Stromal cell of bone marrow (primary cell): ENCODE measurements at regions not wholly inside any gene's neighbourhood (a gene's known extent, or its start where the extent isn't known, plus 50 kb on each side); places are given as distances from the start of the nearest gene placed in this dataset.

ENCODE experiments used
- DNase-seq: peaks from one replicate; pipeline ENCODE4 v3.0.0-alpha.2; 2012; ENCODE audit warnings: low read depth

DNA sequence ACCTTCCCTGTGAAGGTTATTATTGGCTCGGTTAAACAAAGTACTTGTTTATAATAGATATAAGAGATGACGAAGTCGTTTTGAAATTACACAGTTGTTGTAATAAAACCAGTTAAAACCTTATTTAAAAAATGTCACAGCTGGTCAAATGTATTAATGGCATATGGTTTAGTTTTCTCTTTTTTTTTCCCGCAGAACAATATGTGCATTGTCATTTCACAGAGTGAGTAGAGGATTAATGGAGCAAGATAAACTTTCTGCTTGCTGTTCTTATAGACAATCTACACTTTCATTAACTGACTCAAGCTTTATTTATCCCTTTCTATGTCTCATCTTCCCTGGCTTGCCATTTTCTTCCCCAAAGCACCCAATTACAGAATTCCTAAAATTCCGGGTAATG, 404.3 kb upstream of the NPVF start:
- no peak for DNase-seq

DNA sequence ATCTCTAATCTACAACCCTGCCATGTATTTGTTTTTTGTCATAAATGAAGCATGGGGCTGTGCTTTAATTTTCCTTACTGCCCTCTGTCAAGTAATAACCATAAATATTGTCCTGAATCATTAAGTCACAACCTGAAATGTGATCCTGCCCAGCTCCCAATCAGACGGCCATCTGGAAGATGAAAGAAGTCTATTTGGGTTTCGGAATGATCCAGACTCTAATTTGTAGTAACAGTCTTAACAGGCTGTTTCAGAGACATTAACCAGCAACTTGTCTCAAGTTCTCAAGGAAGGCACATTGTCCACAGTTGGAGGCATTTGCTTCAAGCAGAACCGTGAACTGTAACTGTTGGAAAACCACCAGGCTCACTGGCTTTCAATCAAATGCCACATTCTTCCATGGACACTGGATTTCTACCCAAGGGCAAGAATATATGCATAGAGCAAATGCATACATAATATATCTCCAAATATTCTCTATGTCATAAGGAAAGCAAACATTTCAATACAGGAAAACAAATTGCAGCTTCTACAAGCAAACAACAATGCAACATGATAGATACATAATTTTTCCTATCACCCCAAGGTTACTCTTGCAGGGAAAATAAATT, 405.2 kb upstream of the NPVF start:
- no peak for DNase-seq

DNA sequence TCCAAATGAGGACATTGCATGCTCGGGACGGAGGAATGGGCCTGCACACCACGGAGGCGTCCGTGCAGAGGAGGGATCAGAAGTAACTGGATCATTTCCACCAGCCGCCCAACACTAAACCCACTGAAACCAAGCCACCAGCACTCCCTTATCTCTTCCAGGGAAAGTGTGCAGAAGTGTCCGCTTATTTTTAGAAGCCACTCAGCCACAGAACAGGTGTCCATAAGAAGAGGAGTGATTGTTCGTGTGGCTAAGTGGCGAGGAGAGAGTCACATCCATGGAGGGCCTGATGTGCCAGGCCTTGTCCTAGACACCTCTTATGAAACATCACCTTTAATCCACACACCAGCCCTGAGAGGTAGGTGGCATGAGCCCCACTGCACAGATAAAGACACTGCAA, 407.9 kb upstream of the NPVF start:
- DNase-seq = no peak

DNA sequence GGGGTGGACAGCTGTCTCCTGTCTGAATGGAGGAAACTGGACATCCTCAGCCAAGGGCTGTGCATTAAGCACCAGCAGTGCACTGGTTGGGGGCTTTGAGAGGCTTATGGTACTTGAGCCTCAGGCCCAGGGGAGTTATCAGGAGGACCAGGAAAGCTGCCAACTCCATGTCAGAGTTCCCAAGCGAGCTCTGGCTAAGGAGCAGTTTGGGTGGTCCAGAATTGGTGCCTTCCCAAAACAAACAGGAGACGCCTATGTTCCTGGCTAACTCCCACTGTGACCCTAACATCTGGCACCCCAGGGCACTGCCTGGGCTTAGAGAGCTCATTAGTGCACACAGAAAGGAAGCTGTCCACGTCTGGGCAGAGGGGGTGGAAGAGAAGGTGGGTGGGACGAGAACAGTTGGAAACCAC, 408.6 kb upstream of the NPVF start:
- DNase-seq = no peak

DNA sequence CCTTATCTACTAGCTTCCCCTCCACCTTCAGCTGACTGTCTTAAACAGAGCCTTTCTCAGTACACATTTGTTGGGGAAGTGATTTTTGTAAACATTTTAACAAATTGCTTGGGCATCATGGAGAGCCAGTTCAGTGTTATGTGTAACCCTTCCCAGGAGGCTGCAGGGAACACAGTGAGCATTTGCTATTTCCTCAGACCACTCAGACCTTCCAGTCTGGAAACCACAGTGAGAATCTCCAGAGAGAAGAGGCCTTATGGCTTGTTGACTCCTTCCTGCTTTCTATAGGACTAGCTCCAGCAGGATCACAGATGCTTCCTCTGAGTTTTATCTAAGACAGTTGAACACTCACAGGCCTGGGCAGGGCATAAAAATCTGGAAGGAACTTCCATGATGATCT, 409.8 kb upstream of the NPVF start:
- no peak for DNase-seq

DNA sequence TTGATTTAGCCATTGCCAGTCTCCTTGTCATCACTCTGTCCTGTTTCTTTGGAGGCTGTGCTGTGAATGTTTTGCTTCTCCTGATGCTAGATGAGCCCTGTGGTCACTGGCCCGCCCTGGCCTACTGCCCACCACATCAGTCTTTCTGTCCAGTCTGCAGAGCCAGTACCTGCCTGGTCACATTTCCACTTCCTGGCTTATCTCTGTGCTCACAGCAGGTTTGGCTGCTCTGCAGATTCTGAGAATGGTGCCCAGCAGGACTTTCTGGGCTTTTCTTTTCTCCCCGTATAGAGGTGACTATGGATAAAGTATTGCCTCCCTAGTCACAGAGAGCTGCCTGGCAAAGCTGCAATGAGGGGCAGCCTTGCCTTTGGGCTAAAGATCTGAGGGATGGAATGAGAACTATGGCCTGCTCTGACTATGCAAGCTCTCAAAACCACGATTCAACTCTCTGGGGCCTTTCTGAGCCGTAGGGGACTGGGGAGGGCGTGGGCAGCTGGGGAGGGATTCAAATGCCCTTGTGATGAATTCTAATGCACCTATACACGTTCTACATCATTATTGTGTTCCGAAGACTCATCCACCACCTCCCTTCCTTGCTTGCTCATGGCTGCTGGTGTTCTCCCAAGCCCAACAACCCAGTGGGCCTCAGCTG, 410.4 kb upstream of the NPVF start:
- DNase-seq = no peak

DNA sequence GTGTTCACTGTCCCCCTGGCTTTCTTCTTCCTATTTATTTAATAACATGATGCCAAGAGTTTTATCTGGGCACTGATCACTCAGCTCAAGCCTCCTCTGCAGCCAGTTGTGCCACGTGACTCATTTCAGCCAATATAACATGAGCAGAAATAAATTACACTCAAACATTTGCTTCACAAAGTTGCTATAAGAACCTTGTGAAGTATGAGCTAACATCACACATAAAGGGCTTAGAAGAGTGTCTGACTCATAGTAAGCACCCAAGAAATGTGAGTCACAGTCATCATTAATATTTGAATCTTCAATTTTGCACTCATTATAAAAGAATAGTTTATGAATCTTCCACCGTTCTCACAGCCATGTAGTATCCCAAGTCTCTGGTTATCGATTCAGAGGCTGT, 414.6 kb upstream of the NPVF start:
- no peak for DNase-seq

DNA sequence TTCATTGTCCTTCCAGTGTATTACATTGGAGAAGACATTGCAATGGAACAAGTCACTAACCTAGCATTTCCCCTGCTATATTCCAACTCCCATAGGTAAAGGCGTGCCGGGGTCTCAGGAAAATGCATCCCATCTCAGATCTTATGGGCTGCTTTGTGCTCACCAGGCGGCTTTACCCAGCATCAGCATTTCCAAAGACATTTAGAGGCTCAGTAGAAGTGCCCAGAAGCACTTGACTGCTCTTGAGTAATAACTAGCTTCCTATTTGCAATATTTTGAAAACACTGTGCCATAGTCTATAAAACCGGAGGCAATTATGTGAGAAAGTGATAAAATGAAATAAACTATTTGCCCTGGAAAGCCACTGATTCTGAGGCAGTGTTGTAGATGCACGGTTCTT, 415.0 kb upstream of the NPVF start:
- DNase-seq = no peak

DNA sequence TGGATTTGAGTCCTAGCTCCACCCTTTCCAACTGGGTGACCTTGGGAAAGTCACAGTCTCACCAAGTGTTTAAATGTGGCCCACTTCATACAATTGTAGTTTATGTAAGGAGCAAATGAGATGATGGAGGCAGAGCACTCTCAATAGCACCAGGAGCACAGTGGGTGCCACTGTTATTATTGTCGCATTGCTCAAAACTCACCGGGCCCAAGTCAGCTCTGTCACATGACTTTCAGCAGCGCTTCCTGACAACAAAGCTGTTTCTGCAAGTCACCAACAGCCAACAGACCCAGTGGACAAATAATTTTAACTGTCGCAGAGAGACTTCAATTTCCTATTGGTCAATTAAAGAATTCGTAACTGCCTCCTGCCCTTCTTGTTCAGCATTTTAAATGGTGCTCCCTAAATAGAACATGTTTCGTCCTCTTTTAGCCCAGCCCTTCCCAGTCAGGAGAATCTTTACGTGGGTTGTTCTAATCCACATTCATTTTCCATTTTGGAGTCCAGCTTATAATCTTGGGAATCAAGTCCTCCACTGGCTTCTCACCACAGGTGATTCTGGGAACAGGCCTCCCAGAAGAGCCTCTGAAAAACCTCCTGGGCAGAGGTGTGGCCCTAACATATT, 415.6 kb upstream of the NPVF start:
- no peak for DNase-seq

DNA sequence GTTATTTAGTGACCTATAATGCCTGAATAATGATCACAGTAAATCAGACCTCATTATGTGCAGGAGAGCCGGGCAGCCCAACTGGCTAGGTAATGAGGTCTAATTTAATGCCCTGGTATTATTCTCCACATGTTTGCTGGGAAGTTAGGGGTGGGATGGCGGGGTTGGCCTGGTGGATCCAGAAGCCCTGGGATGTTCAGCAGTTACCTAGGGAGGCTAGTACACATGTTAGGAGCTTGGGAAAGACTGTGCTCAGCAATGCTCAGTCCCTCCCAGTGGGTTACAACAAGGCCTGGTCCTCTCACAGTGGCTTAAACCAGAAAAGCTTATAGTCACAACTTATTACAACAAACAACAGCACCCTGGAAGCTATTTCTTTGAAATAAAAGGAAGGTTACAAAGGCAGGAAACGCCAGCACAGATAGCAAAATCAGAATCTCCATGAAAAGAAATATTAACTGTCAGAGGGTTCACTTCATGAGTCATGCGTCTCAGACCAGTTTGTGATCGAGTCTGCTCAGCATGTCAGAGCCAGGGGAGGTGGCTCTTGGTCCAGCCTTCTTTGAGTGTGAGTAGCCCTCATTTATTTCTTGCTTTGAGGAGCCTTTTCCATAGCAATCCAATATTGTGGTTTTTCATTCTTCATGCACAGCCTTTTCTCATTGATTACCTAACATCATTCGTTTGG, 418.6 kb upstream of the NPVF start:
- DNase-seq = no peak

DNA sequence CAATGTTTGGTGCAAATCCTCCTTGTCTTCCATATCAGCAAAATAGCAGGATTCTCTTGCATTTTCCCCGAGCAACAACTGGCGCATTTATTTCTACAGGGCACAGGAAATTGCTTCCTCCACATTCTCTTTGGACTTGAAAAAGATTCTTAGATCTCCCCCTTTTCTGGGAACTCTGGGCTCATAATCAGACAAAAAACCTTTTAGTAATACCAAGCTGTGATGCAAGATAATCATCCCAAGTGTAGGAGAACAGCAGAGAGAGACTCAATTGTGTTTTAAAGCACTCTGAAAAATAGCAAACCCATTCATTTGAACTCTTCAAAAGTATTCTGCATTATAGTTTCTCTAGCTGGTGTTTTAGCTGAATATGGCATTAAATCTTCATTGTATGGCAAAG, 419.6 kb upstream of the NPVF start:
- no peak for DNase-seq

DNA sequence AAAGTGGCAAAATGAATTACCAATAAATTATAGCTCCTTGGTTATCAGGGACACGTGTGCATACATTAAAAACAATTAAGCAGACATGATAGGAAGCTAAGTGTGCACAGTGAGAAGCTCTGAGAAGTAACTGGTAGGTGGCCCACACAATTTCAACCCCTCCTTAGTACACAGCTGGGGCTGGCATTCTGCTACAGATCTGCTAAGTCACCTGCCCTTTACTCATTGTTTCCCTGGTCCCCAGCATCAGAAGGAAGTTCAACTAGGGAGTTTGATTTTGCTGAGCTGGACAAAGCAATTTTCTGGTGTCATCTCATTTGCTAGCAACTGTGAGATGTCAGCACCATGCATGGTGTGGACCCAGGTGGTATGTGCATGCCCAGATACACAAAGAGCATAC, 424.1 kb upstream of the NPVF start:
- DNase-seq = no peak

DNA sequence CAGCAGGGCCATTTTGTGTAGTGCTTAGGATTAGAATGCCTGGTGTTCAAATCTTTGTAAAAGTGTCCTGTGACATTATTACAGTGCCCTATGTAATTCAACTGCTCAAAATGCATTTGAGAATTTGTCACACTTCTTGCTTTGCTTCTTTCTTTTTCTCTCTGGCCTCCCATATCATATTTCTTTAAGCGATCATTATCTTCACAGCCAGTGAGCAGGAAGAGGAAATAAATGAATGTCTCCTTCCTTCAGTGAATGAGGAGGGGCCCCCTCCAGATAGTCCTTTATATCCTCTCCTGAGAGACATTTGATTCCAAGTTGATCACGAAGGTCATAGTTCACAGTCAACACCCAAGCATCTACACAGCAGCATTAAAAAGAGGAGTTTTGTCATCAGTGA, 425.1 kb upstream of the NPVF start:
- no peak for DNase-seq

DNA sequence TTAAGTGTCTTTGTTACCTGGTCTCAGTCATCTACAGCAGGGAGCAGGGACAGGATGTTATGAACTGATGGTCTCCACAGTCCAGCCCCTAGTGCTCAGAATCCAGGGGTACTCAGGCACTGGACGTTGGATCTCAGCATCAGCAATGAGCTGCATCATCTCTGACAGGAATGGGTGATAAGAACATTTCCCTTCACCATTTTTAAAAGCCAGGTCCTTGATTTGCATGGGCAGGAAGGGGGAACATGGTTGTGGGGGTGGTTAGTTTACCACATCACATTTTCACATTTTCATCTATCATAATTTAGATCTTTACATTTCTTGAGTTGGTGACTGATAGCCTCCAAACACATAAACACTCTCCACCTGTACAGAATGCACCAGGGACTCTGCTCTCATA, 427.8 kb upstream of the NPVF start:
- DNase-seq = no peak

DNA sequence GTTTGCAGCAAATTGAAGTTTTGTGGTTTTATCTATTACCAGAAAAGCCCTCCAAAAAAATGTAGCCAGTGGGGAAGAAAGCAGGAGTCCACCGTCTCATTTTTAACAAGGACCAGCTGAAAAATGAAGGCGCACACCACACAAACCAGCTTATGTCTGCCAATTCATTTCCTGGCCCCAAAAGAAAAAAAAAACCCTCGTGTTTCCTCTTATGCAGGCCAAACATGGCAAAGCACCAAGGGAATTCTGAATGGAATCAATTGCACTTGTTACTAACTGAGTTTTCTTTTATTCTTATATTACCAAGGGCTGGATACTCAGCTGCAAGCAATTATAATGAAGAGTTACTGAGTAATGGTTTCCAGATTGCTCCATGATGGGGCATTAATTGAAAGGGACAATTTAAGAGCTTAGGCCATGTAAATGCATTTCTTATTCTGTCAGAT, 428.3 kb upstream of the NPVF start:
- peak; percentile 91 for DNase-seq

DNA sequence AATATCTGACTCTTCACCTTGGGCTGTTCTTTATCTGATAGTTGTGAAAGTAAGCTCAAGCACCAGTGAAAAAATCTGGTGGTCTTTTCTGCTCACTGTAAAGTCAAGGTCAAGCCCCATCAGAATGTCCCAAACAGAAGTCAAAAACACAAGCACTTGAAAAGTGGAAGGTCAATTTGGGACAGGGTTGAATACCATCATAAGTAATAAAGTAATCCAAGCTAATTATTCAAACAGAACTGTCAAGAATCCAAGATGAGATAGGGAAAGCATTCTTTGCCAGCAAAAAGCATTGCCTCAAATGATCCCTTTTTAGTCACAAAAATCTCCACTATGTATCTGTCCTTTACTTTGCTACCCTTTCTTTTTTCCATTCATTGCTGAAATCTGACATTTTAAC, 430.1 kb upstream of the NPVF start:
- no peak for DNase-seq

DNA sequence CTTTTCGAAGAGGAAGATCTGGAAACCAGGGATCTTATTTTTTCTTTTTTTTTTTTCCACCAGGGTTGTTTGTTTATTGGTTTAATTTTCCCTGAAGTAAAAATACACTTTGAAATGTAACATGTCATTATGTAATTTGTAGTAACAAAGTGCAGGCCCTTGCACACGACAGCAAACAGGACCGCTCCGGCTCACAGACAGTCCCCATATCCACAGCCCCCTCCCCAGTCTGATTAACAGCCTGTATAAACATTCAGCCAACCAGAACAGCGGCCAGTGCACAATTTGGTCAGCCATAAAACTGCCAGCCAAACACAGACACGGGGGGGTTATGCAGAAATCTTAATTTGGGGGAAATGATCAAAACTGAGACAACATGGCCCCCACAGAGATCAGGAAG, 431.6 kb upstream of the NPVF start:
- no peak for DNase-seq

DNA sequence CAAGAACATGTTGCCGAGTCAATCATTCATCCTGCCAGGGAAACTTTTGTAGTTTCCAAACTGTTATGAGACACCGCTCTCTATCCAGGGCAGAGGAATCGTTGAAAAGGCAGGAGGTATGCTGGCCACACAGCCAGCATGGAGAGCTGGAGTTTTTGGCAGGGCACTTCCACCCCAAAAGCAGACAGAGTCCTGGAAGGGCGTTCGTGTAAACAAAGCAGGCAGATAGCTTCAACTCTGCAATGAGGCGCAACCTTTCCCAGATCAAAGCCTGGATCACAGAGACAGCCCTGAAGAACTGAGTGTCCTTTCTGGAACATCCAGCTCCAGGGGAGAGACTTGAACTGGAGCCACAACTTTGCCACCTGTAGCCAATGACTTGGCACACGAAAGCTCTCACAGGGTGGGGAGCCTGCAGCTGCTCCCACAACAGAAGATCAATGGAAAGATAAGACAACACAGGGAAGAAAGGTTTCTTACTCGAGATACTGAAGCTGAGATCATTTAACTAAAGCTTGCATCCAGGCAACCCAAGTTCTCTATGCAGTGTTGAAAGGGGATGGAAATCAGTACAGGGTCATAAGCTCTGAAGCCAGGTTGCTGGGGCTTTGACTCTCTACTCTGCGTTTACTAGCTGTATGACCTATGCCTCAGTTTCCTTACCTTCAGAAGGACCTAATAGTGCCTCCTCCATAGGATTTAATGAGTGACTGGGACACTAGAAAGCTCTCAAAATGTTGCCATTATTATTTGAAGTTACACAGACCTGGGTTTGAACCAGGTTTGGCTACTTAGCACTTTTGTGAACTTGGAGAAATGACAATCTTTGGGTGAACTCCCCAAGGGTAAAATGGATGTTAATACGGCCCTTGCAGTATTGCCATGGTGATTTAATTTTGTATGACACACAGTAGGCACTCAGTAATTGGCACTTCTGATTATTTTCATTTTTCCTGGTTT, 434.8 kb upstream of the NPVF start:
- no peak for DNase-seq

DNA sequence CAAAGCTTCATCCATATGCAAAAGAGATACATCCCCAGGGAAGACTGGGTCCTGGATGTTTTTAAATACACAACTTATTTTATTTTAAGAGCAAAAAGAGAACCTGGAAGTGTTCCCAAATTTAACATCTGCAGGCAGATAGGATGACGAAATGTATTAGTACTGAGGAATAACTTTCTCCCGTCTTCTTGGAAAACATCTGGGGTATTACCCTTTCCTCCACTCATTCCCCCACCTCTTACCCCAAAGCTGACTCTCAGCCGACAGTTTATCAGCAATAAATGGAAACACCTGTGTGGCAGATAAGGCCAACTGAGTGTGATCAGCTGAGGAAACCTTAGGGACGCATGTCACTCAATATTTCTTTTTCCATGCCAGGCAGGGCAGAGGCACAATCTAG, 435.6 kb upstream of the NPVF start:
- no peak for DNase-seq

DNA sequence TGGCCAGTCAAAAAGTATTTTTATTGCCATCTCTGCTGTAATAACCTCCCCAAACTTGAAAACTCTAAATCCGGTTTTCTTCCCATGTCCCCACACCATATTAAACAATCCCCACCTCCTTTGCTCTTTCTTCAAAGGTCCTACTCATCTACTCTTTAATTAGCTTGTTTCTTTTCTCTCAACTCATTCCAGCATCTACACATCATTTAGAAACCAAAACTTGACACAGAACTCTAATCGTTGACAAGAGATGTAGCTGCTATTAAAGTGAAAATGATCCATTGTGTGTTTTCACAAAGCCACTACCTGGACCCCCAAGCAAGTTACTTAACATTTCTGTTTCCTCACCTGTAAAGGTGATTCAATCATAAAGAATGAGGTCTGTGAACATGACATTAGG, 436.3 kb upstream of the NPVF start:
- DNase-seq = no peak

DNA sequence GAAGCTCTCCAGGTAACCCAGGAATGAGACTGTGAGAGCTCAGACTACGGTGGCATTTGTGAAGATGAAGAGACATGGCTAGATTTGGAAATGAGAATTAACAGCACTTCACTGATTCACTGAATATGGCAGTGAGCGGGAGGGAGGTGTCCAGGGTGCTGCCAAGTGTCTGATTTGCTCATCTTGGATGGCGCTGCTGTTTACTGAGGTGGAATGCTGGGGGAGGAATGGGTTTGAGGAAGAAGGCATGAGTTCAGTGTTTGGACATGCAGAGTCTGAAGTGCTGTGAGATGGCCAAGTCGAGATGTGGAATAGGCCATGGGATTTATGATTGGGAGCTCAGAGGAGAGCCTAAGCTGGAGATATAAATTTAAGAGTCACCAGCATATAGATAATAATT, 437.1 kb upstream of the NPVF start:
- no peak for DNase-seq
